Neuron (in vitro differentiated cells): ENCODE measurements at regions not wholly inside any gene's neighbourhood (a gene's known extent, or its start where the extent isn't known, plus 50 kb on each side); places are given as distances from the start of the nearest gene placed in this dataset.
A peak's percentile ranks its signal among the peaks of the same experiment; 100 is the strongest.

Experiments
- H2AFZ ChIP-seq: one replicate; pipeline ENCODE4 v1.6.1; 2013; ENCODE audit warnings: low read depth, mild to moderate bottlenecking, inconsistent platforms, low read length, moderate library complexity
- H3K27me3 ChIP-seq: one replicate; pipeline ENCODE4 v1.6.1; 2013; ENCODE audit warnings: low read length; ENCODE audit not compliant: insufficient read depth
- H3K36me3 ChIP-seq: one replicate; pipeline ENCODE4 v1.6.1; 2013; ENCODE audit warnings: low read length; ENCODE audit not compliant: insufficient read depth
- H3K4me1 ChIP-seq: one replicate; pipeline ENCODE4 v1.6.1; 2013; ENCODE audit warnings: low read length; ENCODE audit not compliant: insufficient read depth
- H3K4me3 ChIP-seq: 2 replicates; pipeline ENCODE4 v1.5.1; 2013; ENCODE audit warnings: mild to moderate bottlenecking, low read length, moderate library complexity
- H3K9me3 ChIP-seq: one replicate; pipeline ENCODE4 v1.6.1; 2013; ENCODE audit warnings: low read length

- Histone ChIP-seq H3K4me3 (peak overlapping the region; percentile 16), H3K9me3 (no peaks in the 10 kb centered on the region), H3K27me3 (no peaks in the 10 kb centered on the region), H3K4me1 (peaks cover 18% of the 10 kb centered on the region), H3K36me3 (no peaks in the 10 kb centered on the region), H2AFZ (peak overlapping the region; percentile 37)
Observed at GRCh38 chr2:194346193-194346592, 1310.8 kb upstream of the SLC39A10 start.

GRCh38 chr2:194345347-194345746 is 1311.7 kb upstream of the SLC39A10 start:
- Histone ChIP-seq H3K4me1 (peaks cover 18% of the 10 kb centered on the region), H3K9me3 (no peaks in the 10 kb centered on the region), H3K36me3 (no peaks in the 10 kb centered on the region), H2AFZ (peak overlapping the region; percentile 67), H3K27me3 (no peaks in the 10 kb centered on the region), H3K4me3 (no peak overlapping the region)

- no peak overlapping the region for H3K4me3 ChIP-seq
- no peaks in the 10 kb centered on the region for H3K9me3 ChIP-seq
- no peak overlapping the region for H2AFZ ChIP-seq
- peaks cover 18% of the 10 kb centered on the region for H3K4me1 ChIP-seq
- H3K36me3 ChIP-seq = no peaks in the 10 kb centered on the region
- H3K27me3 ChIP-seq = no peaks in the 10 kb centered on the region
Observed at GRCh38 chr2:194343167-194343566, 1313.9 kb upstream of the SLC39A10 start.

- no peaks in the 10 kb centered on the region for H3K36me3 ChIP-seq
Observed at GRCh38 chr2:194332799-194333490, 1324.1 kb upstream of the SLC39A10 start.

GRCh38 chr2:194328456-194328855 is 1328.6 kb upstream of the SLC39A10 start:
- H3K4me3 ChIP-seq = no peak overlapping the region
- H3K9me3 ChIP-seq = peaks cover 8% of the 10 kb centered on the region
- no peaks in the 10 kb centered on the region for H3K36me3 ChIP-seq
- H2AFZ ChIP-seq = no peak overlapping the region
- H3K4me1 ChIP-seq = no peaks in the 10 kb centered on the region
- no peaks in the 10 kb centered on the region for H3K27me3 ChIP-seq

More at GRCh38 chr2:194332799-194333490, 1324.1 kb upstream of the SLC39A10 start:
- Histone ChIP-seq H3K27me3 (no peaks in the 10 kb centered on the region), H3K4me3 (no peak overlapping the region), H3K9me3 (peaks cover 5% of the 10 kb centered on the region), H3K4me1 (no peaks in the 10 kb centered on the region), H2AFZ (no peak overlapping the region)

GRCh38 chr2:194327196-194327888 is 1329.7 kb upstream of the SLC39A10 start:
- H3K4me1 ChIP-seq = no peaks in the 10 kb centered on the region
- peaks cover 8% of the 10 kb centered on the region for H3K9me3 ChIP-seq
- no peaks in the 10 kb centered on the region for H3K27me3 ChIP-seq
- H2AFZ ChIP-seq = no peak overlapping the region
- H3K4me3 ChIP-seq = no peak overlapping the region
- no peaks in the 10 kb centered on the region for H3K36me3 ChIP-seq

GRCh38 chr2:194323740-194324139 is 1333.3 kb upstream of the SLC39A10 start:
- no peaks in the 10 kb centered on the region for H3K36me3 ChIP-seq
- no peaks in the 10 kb centered on the region for H3K27me3 ChIP-seq
- no peak overlapping the region for H3K4me3 ChIP-seq
- peaks cover 8% of the 10 kb centered on the region for H3K9me3 ChIP-seq
- no peak overlapping the region for H2AFZ ChIP-seq
- H3K4me1 ChIP-seq = no peaks in the 10 kb centered on the region

- Histone ChIP-seq H3K36me3 (no peaks in the 10 kb centered on the region), H3K9me3 (no peaks in the 10 kb centered on the region), H3K4me3 (no peak overlapping the region), H3K27me3 (no peaks in the 10 kb centered on the region), H2AFZ (no peak overlapping the region), H3K4me1 (no peaks in the 10 kb centered on the region)
Observed at GRCh38 chr2:194320520-194320919, 1336.5 kb upstream of the SLC39A10 start.

GRCh38 chr2:194319222-194319992 is 1337.6 kb upstream of the SLC39A10 start:
- H3K4me1 ChIP-seq = no peaks in the 10 kb centered on the region
- H3K9me3 ChIP-seq = no peaks in the 10 kb centered on the region
- no peaks in the 10 kb centered on the region for H3K36me3 ChIP-seq
- H3K4me3 ChIP-seq = no peak overlapping the region
- no peak overlapping the region for H2AFZ ChIP-seq
- no peaks in the 10 kb centered on the region for H3K27me3 ChIP-seq

GRCh38 chr2:194314042-194314441 is 1343.0 kb upstream of the SLC39A10 start:
- no peaks in the 10 kb centered on the region for H3K4me1 ChIP-seq
- H3K4me3 ChIP-seq = no peak overlapping the region
- no peaks in the 10 kb centered on the region for H3K27me3 ChIP-seq
- H3K9me3 ChIP-seq = no peaks in the 10 kb centered on the region
- H2AFZ ChIP-seq = no peak overlapping the region
- no peaks in the 10 kb centered on the region for H3K36me3 ChIP-seq

GRCh38 chr2:194304191-194304590 is 1352.8 kb upstream of the SLC39A10 start:
- Histone ChIP-seq H3K36me3 (no peaks in the 10 kb centered on the region), H3K27me3 (no peaks in the 10 kb centered on the region), H3K4me3 (no peak overlapping the region), H3K4me1 (no peaks in the 10 kb centered on the region), H2AFZ (no peak overlapping the region), H3K9me3 (no peaks in the 10 kb centered on the region)

- H3K9me3 ChIP-seq = no peaks in the 10 kb centered on the region
- H3K4me1 ChIP-seq = no peaks in the 10 kb centered on the region
- H3K36me3 ChIP-seq = no peaks in the 10 kb centered on the region
Observed at GRCh38 chr2:194301946-194302345, 1355.1 kb upstream of the SLC39A10 start.

GRCh38 chr2:194294156-194294555 is 1362.9 kb upstream of the SLC39A10 start:
- Histone ChIP-seq H2AFZ (no peak overlapping the region), H3K27me3 (no peaks in the 10 kb centered on the region), H3K4me1 (no peaks in the 10 kb centered on the region), H3K36me3 (no peaks in the 10 kb centered on the region), H3K9me3 (no peaks in the 10 kb centered on the region), H3K4me3 (no peak overlapping the region)

More at GRCh38 chr2:194301946-194302345, 1355.1 kb upstream of the SLC39A10 start:
- no peak overlapping the region for H3K4me3 ChIP-seq
- no peak overlapping the region for H2AFZ ChIP-seq
- no peaks in the 10 kb centered on the region for H3K27me3 ChIP-seq
